ENCODE measurements at regions not wholly inside any gene's neighbourhood (a gene's known extent, or its start where the extent isn't known, plus 50 kb on each side); places are given as distances from the start of the nearest gene placed in this dataset.

- H3K4me3 ChIP-seq = no peak overlapping the region
- TF ChIP-seq CTCF (IDR thresholded peaks at IDR 0.05) = no peak
- no peaks in the 10 kb centered on the region for H3K9me3 ChIP-seq
- H3K36me3 ChIP-seq = no peaks in the 10 kb centered on the region
- no peak for DNase-seq (ENCODE audit: low spot score)
- no peaks in the 10 kb centered on the region for H3K27me3 ChIP-seq
- H3K4me1 ChIP-seq = peaks cover 0 to 10% of the 10 kb centered on the region in 2 donors
- H3K27ac ChIP-seq = no peak overlapping the region
These were observed 117.8 kb downstream of the FAM76B start for GRCh38 chr11:95671768-95672167.

- no peak for DNase-seq (ENCODE audit: low spot score)
- Histone ChIP-seq H3K27ac (no peak overlapping the region), H3K36me3 (no peaks in the 10 kb centered on the region), H3K9me3 (no peaks in the 10 kb centered on the region), H3K27me3 (no peaks in the 10 kb centered on the region), H3K4me3 (no peak overlapping the region), H3K4me1 (no peaks in the 10 kb centered on the region)
- TF ChIP-seq CTCF (IDR thresholded peaks at IDR 0.05) = no peak
These were observed 121.5 kb downstream of the FAM76B start for GRCh38 chr11:95668131-95668530.

- H3K27ac ChIP-seq = no peak overlapping the region
- H3K4me3 ChIP-seq = no peak overlapping the region
- H3K27me3 ChIP-seq = no peaks in the 10 kb centered on the region
- DNase-seq (ENCODE audit: low spot score) = no peak
- H3K9me3 ChIP-seq = no peaks in the 10 kb centered on the region
- no peaks in the 10 kb centered on the region for H3K36me3 ChIP-seq
- no peaks in the 10 kb centered on the region for H3K4me1 ChIP-seq
- TF ChIP-seq CTCF (IDR thresholded peaks at IDR 0.05) = no peak
These were observed 128.4 kb downstream of the FAM76B start for GRCh38 chr11:95661162-95661561.

GRCh38 chr11:95660038-95660437, 129.5 kb downstream of the FAM76B start:
- H3K9me3 ChIP-seq = no peaks in the 10 kb centered on the region
- no peak overlapping the region for H3K27ac ChIP-seq
- no peak for DNase-seq (ENCODE audit: low spot score)
- no peaks in the 10 kb centered on the region for H3K36me3 ChIP-seq
- TF ChIP-seq CTCF (IDR thresholded peaks at IDR 0.05) = no peak
- H3K4me3 ChIP-seq = no peak overlapping the region
- no peaks in the 10 kb centered on the region for H3K4me1 ChIP-seq
- H3K27me3 ChIP-seq = no peaks in the 10 kb centered on the region

- H3K9me3 ChIP-seq = no peaks in the 10 kb centered on the region
- H3K27me3 ChIP-seq = no peaks in the 10 kb centered on the region
- H3K27ac ChIP-seq = no peak overlapping the region
- DNase-seq (ENCODE audit: low spot score) = no peak
- TF ChIP-seq CTCF (IDR thresholded peaks at IDR 0.05) = no peak
- no peak overlapping the region for H3K4me3 ChIP-seq
- H3K4me1 ChIP-seq = no peaks in the 10 kb centered on the region
- no peaks in the 10 kb centered on the region for H3K36me3 ChIP-seq
These were observed 130.5 kb downstream of the FAM76B start for GRCh38 chr11:95659088-95659487.

- Histone ChIP-seq H3K4me3 (no peak overlapping the region), H3K27ac (no peak overlapping the region), H3K27me3 (no peaks in the 10 kb centered on the region), H3K9me3 (no peaks in the 10 kb centered on the region), H3K36me3 (no peaks in the 10 kb centered on the region), H3K4me1 (no peaks in the 10 kb centered on the region)
- no peak for TF ChIP-seq CTCF (IDR thresholded peaks at IDR 0.05)
- DNase-seq (ENCODE audit: low spot score) = no peak
These were observed 134.0 kb downstream of the FAM76B start for GRCh38 chr11:95655536-95655935.
